H1 (cell line): ENCODE measurements at regions not wholly inside any gene's neighbourhood (a gene's known extent, or its start where the extent isn't known, plus 50 kb on each side); places are given as distances from the start of the nearest gene placed in this dataset.

Source experiments
- CTCF ChIA-PET: fragments of 300-600 bp; sonication (Branson Sonifier 250); formaldehyde crosslinking; loops from one replicate; lab custom pipeline; 2021; ENCODE audit not compliant: partially characterized antibody; lab: Charles Lee
- POLR2A ChIA-PET: fragments of 300-600 bp; sonication (Branson Sonifier 250); formaldehyde crosslinking; loops from one replicate; lab custom pipeline; 2021; ENCODE audit warnings: inconsistent platforms; ENCODE audit not compliant: partially characterized antibody; lab: Charles Lee
- DNase-seq, 2 experiments: peaks; one replicate each; pipeline versions ENCODE4 v3.0.0 to v3.0.0-alpha.2; 2010 to 2022; ENCODE audit warnings: low spot score in 2 of 2, low read depth in 1 of 2, mixed read lengths in 1 of 2
- FAIRE-seq: peaks from 2 replicates; lab custom pipeline; 2011; peaks lifted over from hg19 to GRCh38; lab: Jason Lieb, UNC
- H2AFZ ChIP-seq: 2 replicates; pipeline ENCODE4 v1.8.1; 2012; ENCODE audit warnings: low read length, inconsistent platforms
- H2AK5ac ChIP-seq: 2 replicates; pipeline ENCODE4 v1.6.1; 2013; ENCODE audit warnings: low read depth, low read length
- H2BK120ac ChIP-seq: replicated peaks from 2 replicates; pipeline ENCODE3; 2013; ENCODE audit warnings: low read depth, low read length, inconsistent platforms
- H2BK12ac ChIP-seq: 2 replicates; pipeline ENCODE4 v1.6.1; 2013; ENCODE audit warnings: low read depth, low read length
- H2BK15ac ChIP-seq: 2 replicates; pipeline ENCODE4 v1.6.1; 2013; ENCODE audit warnings: low read length
- H2BK20ac ChIP-seq: 2 replicates; pipeline ENCODE4 v1.6.1; 2013; ENCODE audit warnings: low read length
- H2BK5ac ChIP-seq: 2 replicates; pipeline ENCODE4 v1.6.1; 2013; ENCODE audit warnings: low read depth, low read length
- H3K14ac ChIP-seq: 2 replicates; pipeline ENCODE4 v1.6.1; 2013; ENCODE audit warnings: inconsistent platforms; ENCODE audit not compliant: insufficient read length
- H3K18ac ChIP-seq: 2 replicates; pipeline ENCODE4 v1.6.1; 2013; ENCODE audit warnings: low read length; ENCODE audit errors: extremely low read depth
- H3K23ac ChIP-seq: 2 replicates; pipeline ENCODE4 v1.6.1; 2013; ENCODE audit warnings: inconsistent platforms; ENCODE audit not compliant: insufficient read length
- H3K23me2 ChIP-seq: 2 replicates; pipeline ENCODE4 v1.6.1; 2013; ENCODE audit warnings: low read depth, low read length
- H3K27ac ChIP-seq: 2 replicates; pipeline ENCODE4 v1.6.1; 2011; ENCODE audit warnings: low read depth, low read length, inconsistent platforms
- H3K27me3 ChIP-seq, 4 experiments: replicated peaks in 1 of 4; 1 replicate in 1 of 4; 2 replicates in 3 of 4; pipeline versions ENCODE4 v1.6.1 to v1.8.1; 2011 to 2013; ENCODE audit warnings: low read length in 3 of 4, mild to moderate bottlenecking in 3 of 4, inconsistent platforms in 2 of 4, mixed read lengths in 2 of 4, moderate library complexity in 1 of 4; ENCODE audit not compliant: control insufficient read depth in 3 of 4, insufficient read depth in 3 of 4; ENCODE audit errors: extremely low read depth in 1 of 4
- H3K36me3 ChIP-seq, 4 experiments: 2 replicates each; pipeline versions ENCODE4 v1.6.1 to v1.8.1; 2011 to 2013; ENCODE audit warnings: mild to moderate bottlenecking in 4 of 4, low read length in 3 of 4, moderate library complexity in 2 of 4, control low read depth in 1 of 4, inconsistent platforms in 1 of 4; ENCODE audit not compliant: insufficient read depth in 4 of 4, control insufficient read depth in 2 of 4
- H3K4ac ChIP-seq: replicated peaks from 2 replicates; pipeline ENCODE3; 2013; ENCODE audit warnings: low read length, low read depth, mixed read lengths, inconsistent platforms; ENCODE audit not compliant: insufficient read length
- H3K4me1 ChIP-seq, 4 experiments: replicated peaks in 1 of 4; 1 replicate in 1 of 4; 2 replicates in 3 of 4; pipeline versions ENCODE4 v1.6.1 to v1.8.1; 2011 to 2013; ENCODE audit warnings: low read length in 3 of 4, inconsistent platforms in 2 of 4, mixed read lengths in 1 of 4; ENCODE audit not compliant: insufficient read depth in 4 of 4, control insufficient read depth in 3 of 4
- H3K4me2 ChIP-seq, 2 experiments: 2 replicates each; pipeline versions ENCODE4 v1.6.1 to v1.8.1; 2011 to 2013; ENCODE audit warnings: low read depth in 2 of 2, low read length in 2 of 2, control low read depth in 1 of 2, inconsistent platforms in 1 of 2, mild to moderate bottlenecking in 1 of 2; ENCODE audit not compliant: insufficient read depth in 1 of 2
- H3K4me3 ChIP-seq, 4 experiments: fragments of 200-600, 300-600 bp in 1 of 4; sonication (generic), shearing (Covaris generic), sonication (Bioruptor Twin) in 1 of 4; 2 replicates each; pipeline versions ENCODE4 v1.5.1 to v1.8.1; 2011 to 2016; ENCODE audit warnings: low read length in 4 of 4, low read depth in 3 of 4, control low read depth in 2 of 4, inconsistent platforms in 2 of 4, mild to moderate bottlenecking in 2 of 4, mixed read lengths in 1 of 4, moderate library complexity in 1 of 4; ENCODE audit not compliant: insufficient read depth in 2 of 4; ENCODE audit errors: extremely low read depth in 1 of 4
- H3K56ac ChIP-seq: replicated peaks from 2 replicates; pipeline ENCODE3; 2013; ENCODE audit warnings: low read depth, mild to moderate bottlenecking, mixed read lengths, low read length, inconsistent platforms; ENCODE audit not compliant: insufficient read length
- H3K79me1 ChIP-seq: 2 replicates; pipeline ENCODE4 v1.6.1; 2013; ENCODE audit warnings: low read depth, low read length, control low read depth
- H3K79me2 ChIP-seq, 2 experiments: 2 replicates each; pipeline versions ENCODE4 v1.6.1 to v1.8.1; 2012 to 2013; ENCODE audit warnings: low read length in 2 of 2, mild to moderate bottlenecking in 2 of 2, inconsistent platforms in 1 of 2; ENCODE audit not compliant: insufficient read depth in 2 of 2, control insufficient read depth in 1 of 2
- H3K9ac ChIP-seq, 4 experiments: replicated peaks in 1 of 4; 1 replicate in 1 of 4; 2 replicates in 3 of 4; pipeline versions ENCODE4 v1.6.1 to v1.8.1; 2011 to 2013; ENCODE audit warnings: low read depth in 3 of 4, low read length in 3 of 4, control low read depth in 2 of 4, mild to moderate bottlenecking in 2 of 4, moderate library complexity in 2 of 4, inconsistent platforms in 1 of 4; ENCODE audit errors: extremely low read depth in 1 of 4
- H3K9me3 ChIP-seq, 2 experiments: 2 replicates each; pipeline versions ENCODE4 v1.6.1 to v1.8.1; 2012 to 2013; ENCODE audit warnings: mild to moderate bottlenecking in 2 of 2, moderate library complexity in 2 of 2, control low read depth in 1 of 2, inconsistent platforms in 1 of 2, low read depth in 1 of 2, low read length in 1 of 2, mixed read lengths in 1 of 2; ENCODE audit not compliant: insufficient read depth in 2 of 2
- H4K20me1 ChIP-seq, 2 experiments: replicated peaks in 1 of 2; 2 replicates each; pipeline versions ENCODE3 to v1.8.1; 2011 to 2013; ENCODE audit warnings: inconsistent platforms in 2 of 2, low read length in 2 of 2, mild to moderate bottlenecking in 1 of 2; ENCODE audit not compliant: insufficient read depth in 2 of 2, control insufficient read depth in 1 of 2
- H4K5ac ChIP-seq: 2 replicates; pipeline ENCODE4 v1.6.1; 2013; ENCODE audit warnings: low read length, low read depth, mixed read lengths, inconsistent platforms; ENCODE audit not compliant: insufficient read length
- H4K8ac ChIP-seq: 2 replicates; pipeline ENCODE4 v1.8.0; 2013; ENCODE audit warnings: mild to moderate bottlenecking, moderate library complexity, low read length, inconsistent platforms; ENCODE audit not compliant: insufficient read depth; ENCODE audit errors: extremely low read depth
- H4K91ac ChIP-seq: replicated peaks from 2 replicates; pipeline ENCODE3; 2013; ENCODE audit warnings: low read length, mixed read lengths, inconsistent platforms; ENCODE audit not compliant: insufficient read length
- ASH2L ChIP-seq: fragments of 200-600, 300-600 bp; sonication (generic); IDR thresholded peaks from one replicate; pipeline ENCODE4 v1.7.1; 2017; ENCODE audit warnings: low read length
- CBX5 ChIP-seq: fragments of 300-800, 300-1000 bp; sonication (generic); IDR thresholded peaks from 2 replicates; pipeline ENCODE4 v1.7.1; 2016; ENCODE audit warnings: antibody characterized with exemption, low read length, low read depth
- CBX8 ChIP-seq: fragments of 300-800, 300-1000 bp; sonication (generic); IDR thresholded peaks from 2 replicates; pipeline ENCODE4 v1.7.1; 2016; ENCODE audit warnings: low read depth, low read length, borderline replicate concordance
- CEBPB ChIP-seq: IDR thresholded peaks from 2 replicates; pipeline ENCODE4 v1.6.1; 2012; ENCODE audit warnings: low read depth, low read length
- CTBP2 ChIP-seq: IDR thresholded peaks from 2 replicates; pipeline ENCODE4 v1.7.0; 2011; ENCODE audit warnings: borderline replicate concordance, mild to moderate bottlenecking, moderate library complexity, mixed read lengths, low read length; ENCODE audit not compliant: insufficient read depth, insufficient read length
- EGR1 ChIP-seq: IDR thresholded peaks from 2 replicates; pipeline ENCODE4 v1.6.1; 2011; ENCODE audit warnings: low read depth, low read length, borderline replicate concordance
- GABPA ChIP-seq: IDR thresholded peaks from 2 replicates; pipeline ENCODE4 v1.6.1; 2011; ENCODE audit warnings: mild to moderate bottlenecking, low read length, moderate library complexity, borderline replicate concordance; ENCODE audit not compliant: insufficient read depth
- SIRT6 ChIP-seq: IDR thresholded peaks from one replicate; pipeline ENCODE4 v1.7.1; 2012; ENCODE audit warnings: low read length, inconsistent platforms
- SIX5 ChIP-seq: IDR thresholded peaks from 2 replicates; pipeline ENCODE4 v1.6.1; 2011; ENCODE audit warnings: mild to moderate bottlenecking, low read depth, low read length
- TBP ChIP-seq: IDR thresholded peaks from 2 replicates; pipeline ENCODE4 v1.6.1; 2011; ENCODE audit warnings: low read depth, low read length, improper control_type of control experiment
- TF ChIP-seq, protein P1 (sequence below), 3 experiments: IDR thresholded peaks; 1 replicate in 2 of 3; 2 replicates in 1 of 3; pipeline versions ENCODE4 v1.5.1 to v1.6.1; 2011; ENCODE audit warnings: low read length in 3 of 3, mild to moderate bottlenecking in 3 of 3, inconsistent platforms in 2 of 3, low read depth in 1 of 3, moderate library complexity in 1 of 3; ENCODE audit not compliant: insufficient read depth in 1 of 3; ENCODE audit errors: control extremely low read depth in 1 of 3

GRCh38 chr4:19324184-19324583 is 927.5 kb upstream of the SLIT2 start:
- ChIA-PET POLR2A (no interaction called here), CTCF (no interaction called here)
- no peak overlapping the region for H3K14ac ChIP-seq
- H3K4me3 ChIP-seq: no peak overlapping the region
- no peak overlapping the region for H4K91ac ChIP-seq
- no peaks in the 10 kb centered on the region for H3K9me3 ChIP-seq
- no peak overlapping the region for H2AK5ac ChIP-seq
- no peak overlapping the region for H2BK12ac ChIP-seq
- H2BK15ac ChIP-seq: no peak overlapping the region
- FAIRE-seq (no peak), DNase-seq (no peak)
- no peaks in the 10 kb centered on the region for H3K79me1 ChIP-seq
- H2BK20ac ChIP-seq: no peak overlapping the region
- H2BK5ac ChIP-seq: no peak overlapping the region
- H3K36me3 ChIP-seq: no peaks in the 10 kb centered on the region
- 0 out of 7 replicates have a peak, but pooled peaks cover 0 to 2% (median 0%) of the 10 kb centered on the region in 4 experiments for H3K27me3 ChIP-seq
- H4K5ac ChIP-seq: no peak overlapping the region
- H4K8ac ChIP-seq: no peak overlapping the region
- H3K4ac ChIP-seq: no peak overlapping the region
- no peak overlapping the region for H2AFZ ChIP-seq
- peaks cover 2 to 5% (median 2%) of the 10 kb centered on the region in 4 experiments; a peak in 3 of 7 replicates for H3K4me1 ChIP-seq
- no peak overlapping the region for H3K56ac ChIP-seq
- no peaks in the 10 kb centered on the region for H3K23me2 ChIP-seq
- H3K18ac ChIP-seq: no peak overlapping the region
- no peak overlapping the region for H3K23ac ChIP-seq
- TF ChIP-seq GABPA (no peak), SIX5 (no peak), CBX8 (no peak), ASH2L (no peak), EGR1 (no peak), CEBPB (no peak), CBX5 (no peak), TBP (no peak), CTBP2 (no peak), SIRT6 (no peak)
- TF ChIP-seq, protein P1, sequence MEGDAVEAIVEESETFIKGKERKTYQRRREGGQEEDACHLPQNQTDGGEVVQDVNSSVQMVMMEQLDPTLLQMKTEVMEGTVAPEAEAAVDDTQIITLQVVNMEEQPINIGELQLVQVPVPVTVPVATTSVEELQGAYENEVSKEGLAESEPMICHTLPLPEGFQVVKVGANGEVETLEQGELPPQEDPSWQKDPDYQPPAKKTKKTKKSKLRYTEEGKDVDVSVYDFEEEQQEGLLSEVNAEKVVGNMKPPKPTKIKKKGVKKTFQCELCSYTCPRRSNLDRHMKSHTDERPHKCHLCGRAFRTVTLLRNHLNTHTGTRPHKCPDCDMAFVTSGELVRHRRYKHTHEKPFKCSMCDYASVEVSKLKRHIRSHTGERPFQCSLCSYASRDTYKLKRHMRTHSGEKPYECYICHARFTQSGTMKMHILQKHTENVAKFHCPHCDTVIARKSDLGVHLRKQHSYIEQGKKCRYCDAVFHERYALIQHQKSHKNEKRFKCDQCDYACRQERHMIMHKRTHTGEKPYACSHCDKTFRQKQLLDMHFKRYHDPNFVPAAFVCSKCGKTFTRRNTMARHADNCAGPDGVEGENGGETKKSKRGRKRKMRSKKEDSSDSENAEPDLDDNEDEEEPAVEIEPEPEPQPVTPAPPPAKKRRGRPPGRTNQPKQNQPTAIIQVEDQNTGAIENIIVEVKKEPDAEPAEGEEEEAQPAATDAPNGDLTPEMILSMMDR (IDR thresholded peaks at IDR 0.05; ENCODE audit: control extremely low read depth in 1 of 3, insufficient read depth in 1 of 3, low read depth in 1 of 3, low read length in 3 of 3): no peak
- no peaks in the 10 kb centered on the region for H4K20me1 ChIP-seq
- no peak overlapping the region for H3K27ac ChIP-seq
- H3K79me2 ChIP-seq: no peaks in the 10 kb centered on the region
- H3K9ac ChIP-seq: no peak overlapping the region
- no peak overlapping the region for H2BK120ac ChIP-seq
- no peak overlapping the region for H3K4me2 ChIP-seq
